SK-N-MC (cell line): ENCODE measurements at regions not wholly inside any gene's neighbourhood (a gene's known extent, or its start where the extent isn't known, plus 50 kb on each side); places are given as distances from the start of the nearest gene placed in this dataset.

Experiments used
- EZH2 ChIP-seq: fragments of 200-600 bp; sonication (generic); IDR thresholded peaks from one replicate; pipeline ENCODE4 v1.6.1; 2017; ENCODE audit warnings: antibody characterized with exemption
- POLR2AphosphoS5 ChIP-seq: IDR thresholded peaks from 2 replicates; pipeline ENCODE4 v1.6.1; 2012; ENCODE audit warnings: mild to moderate bottlenecking, low read depth, low read length, borderline replicate concordance

- TF ChIP-seq POLR2AphosphoS5 (no peak), EZH2 (no peak)
Measured at GRCh38 chr4:78703079-78703478, 73.1 kb upstream of the BMP2K start.
